Astrocyte of the spinal cord (primary cell): ENCODE measurements at regions not wholly inside any gene's neighbourhood (a gene's known extent, or its start where the extent isn't known, plus 50 kb on each side); places are given as distances from the start of the nearest gene placed in this dataset.

Experiments used
- DNase-seq: peaks from one replicate; pipeline ENCODE4 v3.0.0; 2011; ENCODE audit warnings: low read depth, low spot score
- H3K4me3 ChIP-seq: 2 replicates; pipeline ENCODE4 v1.5.1; 2011; ENCODE audit warnings: low read depth, mild to moderate bottlenecking, low read length, moderate library complexity
- in situ Hi-C: cut with HindIII; loops from 2 replicates; pipeline ENCODE4 v1.10.0; 2017; ENCODE audit warnings: low sequenced_read_pairs
- TF ChIP-seq, protein P1 (sequence below): IDR thresholded peaks from 2 replicates; pipeline ENCODE4 v1.5.1; 2012; ENCODE audit warnings: low read depth, mild to moderate bottlenecking, low read length, inconsistent platforms

DNA sequence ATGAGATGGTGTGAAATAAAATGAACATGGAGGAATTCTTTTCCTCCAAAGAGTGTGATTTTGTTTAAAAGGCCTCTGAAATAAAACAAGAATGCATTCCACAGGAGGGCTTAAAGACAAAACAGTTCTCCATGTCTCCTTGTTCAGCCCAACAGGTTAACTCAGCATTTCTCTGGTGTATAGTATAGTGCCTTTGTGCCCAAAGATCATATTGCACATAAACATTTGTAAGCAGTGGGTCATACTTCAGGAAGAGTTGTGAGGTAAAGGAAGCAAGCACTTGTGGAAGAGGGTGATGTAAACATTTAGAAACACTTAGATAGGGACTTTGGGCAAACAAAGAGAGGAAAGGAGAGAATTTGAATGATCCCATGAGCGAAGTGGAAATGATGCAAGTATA, 433.9 kb downstream of the SIPA1L2 start:
- in situ Hi-C loops, result no loop called here
- H3K4me3 ChIP-seq, result no peak overlapping the region
- TF ChIP-seq, protein P1, sequence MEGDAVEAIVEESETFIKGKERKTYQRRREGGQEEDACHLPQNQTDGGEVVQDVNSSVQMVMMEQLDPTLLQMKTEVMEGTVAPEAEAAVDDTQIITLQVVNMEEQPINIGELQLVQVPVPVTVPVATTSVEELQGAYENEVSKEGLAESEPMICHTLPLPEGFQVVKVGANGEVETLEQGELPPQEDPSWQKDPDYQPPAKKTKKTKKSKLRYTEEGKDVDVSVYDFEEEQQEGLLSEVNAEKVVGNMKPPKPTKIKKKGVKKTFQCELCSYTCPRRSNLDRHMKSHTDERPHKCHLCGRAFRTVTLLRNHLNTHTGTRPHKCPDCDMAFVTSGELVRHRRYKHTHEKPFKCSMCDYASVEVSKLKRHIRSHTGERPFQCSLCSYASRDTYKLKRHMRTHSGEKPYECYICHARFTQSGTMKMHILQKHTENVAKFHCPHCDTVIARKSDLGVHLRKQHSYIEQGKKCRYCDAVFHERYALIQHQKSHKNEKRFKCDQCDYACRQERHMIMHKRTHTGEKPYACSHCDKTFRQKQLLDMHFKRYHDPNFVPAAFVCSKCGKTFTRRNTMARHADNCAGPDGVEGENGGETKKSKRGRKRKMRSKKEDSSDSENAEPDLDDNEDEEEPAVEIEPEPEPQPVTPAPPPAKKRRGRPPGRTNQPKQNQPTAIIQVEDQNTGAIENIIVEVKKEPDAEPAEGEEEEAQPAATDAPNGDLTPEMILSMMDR, result no peak
- no peak for DNase-seq

DNA sequence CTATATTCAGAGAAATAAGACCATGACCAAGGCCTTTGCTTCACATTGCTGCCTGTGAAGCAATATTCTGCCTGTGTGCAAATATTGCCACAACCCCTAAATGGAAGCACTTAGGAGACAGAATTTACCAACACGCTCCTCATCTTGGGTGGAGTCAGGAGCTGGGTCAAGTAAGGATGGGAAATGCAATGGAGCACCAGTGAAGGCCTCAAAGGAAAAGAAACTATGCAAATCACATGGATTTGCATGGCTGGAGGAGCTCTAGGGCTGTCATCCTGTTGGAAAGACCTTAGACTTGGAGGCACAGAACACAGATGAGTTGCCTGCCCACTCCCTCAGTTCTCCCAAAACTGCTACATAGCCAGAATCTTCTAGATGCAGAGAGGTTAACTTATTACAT, 435.5 kb downstream of the SIPA1L2 start:
- in situ Hi-C loops, result no loop called here
- no peak overlapping the region for H3K4me3 ChIP-seq
- DNase-seq, result no peak
- TF ChIP-seq, protein P1, result no peak

DNA sequence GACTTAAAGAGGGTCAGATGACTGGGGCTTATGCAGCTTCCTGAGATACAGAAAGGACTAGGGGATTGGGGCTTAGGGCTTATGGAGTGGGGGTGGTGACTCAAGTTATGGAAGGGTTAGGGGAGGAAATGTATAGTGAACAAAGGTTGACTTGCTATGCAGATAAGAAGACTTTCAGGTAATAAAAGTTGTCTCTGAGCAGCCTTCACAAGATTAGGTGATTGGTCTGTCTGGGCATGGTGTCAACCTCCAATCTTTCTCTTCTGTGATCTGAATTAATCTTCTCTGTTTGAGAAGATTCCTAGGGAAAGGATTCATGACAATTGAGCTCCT, 436.5 kb downstream of the SIPA1L2 start:
- H3K4me3 ChIP-seq, result no peak overlapping the region
- DNase-seq, result no peak
- in situ Hi-C loops, result no loop called here
- TF ChIP-seq, protein P1, result no peak

DNA sequence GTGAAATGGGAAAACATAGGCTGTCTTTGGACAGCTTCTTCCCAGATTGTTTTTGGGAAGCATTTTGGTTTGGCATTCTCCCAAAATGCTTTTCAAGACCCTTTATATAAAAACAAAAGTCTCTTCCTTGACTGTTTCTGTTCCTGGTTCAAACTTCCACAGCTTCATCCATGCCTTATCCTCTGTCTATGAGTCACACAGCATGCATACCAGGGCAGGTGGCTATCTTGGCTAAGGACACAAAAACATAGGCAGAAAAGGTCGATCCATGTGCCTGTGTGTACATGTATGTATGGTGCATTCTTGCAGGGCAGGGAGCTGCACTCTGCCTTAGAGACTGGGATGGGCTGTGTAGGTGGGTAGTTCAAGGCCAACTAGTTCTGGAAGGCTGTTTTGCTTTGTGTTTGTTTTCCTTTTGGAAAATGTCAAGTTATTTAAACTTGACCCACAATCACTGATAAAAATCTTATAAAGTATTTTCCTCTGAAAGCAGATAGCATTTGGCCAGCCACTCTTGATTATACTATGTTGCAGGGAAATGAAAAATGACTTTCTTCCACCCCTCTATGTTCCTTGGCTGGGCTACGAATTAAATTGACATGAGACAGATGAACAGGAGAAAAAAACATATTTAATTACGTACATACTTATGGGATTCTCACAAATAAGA, 437.0 kb downstream of the SIPA1L2 start:
- H3K4me3 ChIP-seq, result no peak overlapping the region
- no peak for DNase-seq
- TF ChIP-seq, protein P1, result no peak
- in situ Hi-C loops, result no loop called here

DNA sequence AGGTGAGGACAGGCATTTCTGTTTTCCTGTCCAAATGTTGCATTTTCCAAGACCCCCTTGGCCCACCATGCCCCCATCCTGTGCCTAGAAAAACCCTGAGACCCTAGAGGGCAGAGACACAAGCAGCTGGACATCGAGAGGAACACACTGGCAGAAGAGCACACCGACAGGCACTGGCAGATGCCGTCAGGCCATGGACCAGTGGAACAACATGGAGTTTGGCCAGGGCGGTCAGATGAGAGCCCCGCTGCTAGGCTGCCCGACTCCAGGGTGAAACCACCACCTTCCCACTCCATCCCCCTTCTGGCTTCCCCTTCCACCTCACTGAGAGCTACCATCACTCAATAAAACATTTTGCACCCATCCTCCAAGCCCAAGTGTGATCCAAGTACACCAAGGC, 438.4 kb downstream of the SIPA1L2 start:
- in situ Hi-C loops, result no loop called here
- TF ChIP-seq, protein P1, result no peak
- no peak overlapping the region for H3K4me3 ChIP-seq
- no peak for DNase-seq

DNA sequence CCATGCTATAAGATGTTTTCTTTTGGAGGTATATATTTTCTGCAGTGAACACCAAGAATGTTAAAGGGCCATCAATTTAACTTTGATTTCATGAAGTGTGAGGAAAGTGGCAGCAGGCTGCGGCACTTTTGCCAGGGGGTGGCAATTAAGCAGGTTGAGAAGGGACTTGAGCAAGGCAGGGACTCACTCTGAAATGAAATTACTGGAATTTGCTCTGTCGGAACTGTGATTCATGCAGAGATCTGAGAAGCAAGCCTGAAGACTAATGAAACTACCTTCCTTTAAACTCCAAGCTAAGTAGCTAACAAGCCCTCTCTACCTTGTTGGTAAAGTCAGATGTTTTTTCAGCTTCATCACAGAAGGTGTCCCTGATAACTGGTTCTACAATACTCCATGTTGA, 441.6 kb downstream of the SIPA1L2 start:
- no peak overlapping the region for H3K4me3 ChIP-seq
- in situ Hi-C loops, result no loop called here
- TF ChIP-seq, protein P1, result no peak
- DNase-seq, result no peak

DNA sequence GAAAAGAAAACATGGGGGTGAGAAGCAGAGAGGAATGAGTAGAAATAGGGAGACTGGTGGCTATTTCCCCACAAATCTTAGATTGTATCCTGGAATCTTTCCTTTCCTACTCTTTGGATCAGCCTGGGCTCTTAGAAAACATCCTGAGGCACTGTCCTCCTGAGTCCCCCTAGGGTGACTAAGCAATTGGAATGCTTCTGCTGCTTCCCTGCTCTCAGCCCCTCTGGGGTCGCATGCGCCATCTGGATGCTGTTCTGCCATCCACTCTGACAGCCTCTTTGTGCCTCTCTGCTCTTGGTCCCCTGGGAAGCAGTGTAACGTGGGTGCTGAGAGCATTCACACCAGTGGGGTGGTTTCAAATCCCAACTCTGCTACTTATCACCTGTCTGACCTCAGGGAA, 443.0 kb downstream of the SIPA1L2 start:
- no peak overlapping the region for H3K4me3 ChIP-seq
- in situ Hi-C loops, result no loop called here
- TF ChIP-seq, protein P1, result no peak
- DNase-seq, result no peak
